Astrocyte of the spinal cord (primary cell): ENCODE measurements at regions not wholly inside any gene's neighbourhood (a gene's known extent, or its start where the extent isn't known, plus 50 kb on each side); places are given as distances from the start of the nearest gene placed in this dataset.
"Not testable (repeated sequence)": the region's sequence is repeated elsewhere in the genome, so short reads cannot be mapped to it uniquely, and the experiment has no call there.

ENCODE experiments used
- DNase-seq: peaks from one replicate; pipeline ENCODE4 v3.0.0; 2011; ENCODE audit warnings: low read depth, low spot score
- H3K4me3 ChIP-seq: 2 replicates; pipeline ENCODE4 v1.5.1; 2011; ENCODE audit warnings: low read depth, mild to moderate bottlenecking, low read length, moderate library complexity
- CTCF ChIP-seq: IDR thresholded peaks from 2 replicates; pipeline ENCODE4 v1.5.1; 2012; ENCODE audit warnings: low read depth, mild to moderate bottlenecking, low read length, inconsistent platforms
- in situ Hi-C: cut with HindIII; loops from 2 replicates; pipeline ENCODE4 v1.10.0; 2017; ENCODE audit warnings: low sequenced_read_pairs

GRCh38 chr6:106789428-106790148, 160.2 kb downstream of the QRSL1 start:
- no peak for TF ChIP-seq CTCF
- no peak overlapping the region for H3K4me3 ChIP-seq
- no peak for DNase-seq
- in situ Hi-C loops: no loop called here

GRCh38 chr6:106788761-106789160, 159.4 kb downstream of the QRSL1 start:
- no peak for DNase-seq
- no peak for TF ChIP-seq CTCF
- no peak overlapping the region for H3K4me3 ChIP-seq
- in situ Hi-C loops: no loop called here

- DNase-seq: no peak
- in situ Hi-C loops: no loop called here
- H3K4me3 ChIP-seq: no peak overlapping the region
- TF ChIP-seq CTCF: no peak
These were observed 158.2 kb downstream of the QRSL1 start for GRCh38 chr6:106787327-106788196.

DNA sequence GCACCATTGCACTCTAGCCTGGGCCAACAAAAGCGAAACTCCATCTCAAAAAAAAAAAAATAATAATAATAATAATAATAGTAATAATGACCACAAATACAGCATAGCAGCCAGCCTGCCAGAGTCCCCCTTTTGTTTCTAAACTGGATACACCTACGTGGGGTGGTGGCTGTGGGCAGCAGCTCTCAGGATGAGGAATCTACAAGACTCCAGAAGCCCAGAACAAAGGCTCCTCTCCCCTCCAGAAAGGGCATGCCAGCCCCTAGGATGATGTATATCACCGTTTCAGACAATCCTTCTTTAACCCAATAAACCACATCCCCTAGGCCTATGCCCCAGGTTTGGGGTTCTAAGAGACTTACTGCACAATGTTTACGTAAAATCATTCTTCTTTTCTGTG, 155.9 kb downstream of the QRSL1 start:
- no peak overlapping the region for H3K4me3 ChIP-seq
- no peak for TF ChIP-seq CTCF
- no peak for DNase-seq
- in situ Hi-C loops: no loop called here

GRCh38 chr6:106783640-106784566, 154.5 kb downstream of the QRSL1 start:
- in situ Hi-C loops: no loop called here
- no peak for TF ChIP-seq CTCF
- H3K4me3 ChIP-seq: no peak overlapping the region
- no peak for DNase-seq

DNA sequence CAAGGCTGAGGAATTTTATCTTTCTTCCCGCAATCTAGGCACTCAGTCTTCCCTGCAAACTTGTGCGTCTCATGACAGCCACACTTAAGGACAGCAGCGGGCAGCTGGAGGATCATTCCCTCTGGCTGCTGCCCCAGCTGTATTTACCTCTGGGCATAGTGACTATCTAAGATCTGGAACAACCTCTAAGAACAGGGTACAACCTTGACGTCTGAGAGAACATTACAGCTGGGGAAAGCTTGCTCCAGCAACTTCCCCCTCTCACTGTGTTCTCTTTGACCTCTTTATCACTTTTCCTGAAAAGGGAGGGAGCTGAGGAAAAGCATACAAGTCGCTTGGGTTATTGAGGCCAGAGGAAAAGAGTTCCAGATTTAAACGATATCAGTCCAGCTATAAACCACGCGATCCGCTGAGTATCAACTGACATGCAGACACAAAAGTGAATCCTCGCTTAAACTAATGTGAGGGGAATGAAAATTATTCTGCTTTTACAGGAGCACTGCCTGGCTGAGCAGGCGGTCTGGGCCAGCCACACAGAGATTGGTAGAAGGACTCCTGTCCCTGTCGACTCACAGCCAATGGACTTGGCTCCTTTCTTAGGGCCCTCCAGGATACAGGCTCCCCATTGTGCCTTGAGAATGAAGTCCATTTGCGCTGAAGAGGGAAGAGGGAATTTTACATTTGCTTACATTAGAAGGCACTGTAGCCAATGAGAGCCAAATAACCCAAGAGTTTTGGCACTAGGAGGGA, 153.3 kb downstream of the QRSL1 start:
- no peak for TF ChIP-seq CTCF
- no peak overlapping the region for H3K4me3 ChIP-seq
- no peak for DNase-seq
- in situ Hi-C loops: no loop called here

DNA sequence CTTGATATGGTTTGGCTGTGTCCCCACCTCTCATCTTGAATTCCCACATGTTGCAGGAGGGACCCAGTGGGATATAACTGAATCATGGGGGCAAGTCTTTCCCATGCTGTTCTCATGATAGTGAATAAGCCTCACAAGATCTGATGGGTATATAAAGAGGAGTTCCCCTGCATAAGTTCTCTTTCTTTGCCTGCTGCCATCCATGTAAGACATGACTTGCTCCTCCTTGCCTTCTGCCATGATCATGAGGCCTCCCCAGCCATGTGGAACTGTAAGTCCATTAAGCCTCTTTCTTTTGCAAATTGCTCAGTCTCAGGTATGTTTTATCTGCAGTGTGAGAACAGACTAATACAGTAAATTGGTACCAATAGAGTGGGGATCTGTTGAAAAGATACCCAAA, 150.2 kb downstream of the QRSL1 start:
- in situ Hi-C loops, H3K4me3 ChIP-seq, DNase-seq: not testable (repeated sequence)
